Epithelial cell of prostate (primary cell): ENCODE measurements at regions not wholly inside any gene's neighbourhood (a gene's known extent, or its start where the extent isn't known, plus 50 kb on each side); places are given as distances from the start of the nearest gene placed in this dataset.
A peak's percentile ranks its signal among the peaks of the same experiment; 100 is the strongest.
"Not testable (repeated sequence)": the region's sequence is repeated elsewhere in the genome, so short reads cannot be mapped to it uniquely, and the experiment has no call there.

ENCODE experiments used
- DNase-seq: peaks from one replicate; pipeline ENCODE4 v3.0.0-alpha.2; 2011; ENCODE audit warnings: low read depth, low spot score
- H3K27ac ChIP-seq: fragments of 450-650 bp; 2 replicates; pipeline ENCODE4 v1.5.1; 2017; ENCODE audit warnings: mild to moderate bottlenecking

DNA sequence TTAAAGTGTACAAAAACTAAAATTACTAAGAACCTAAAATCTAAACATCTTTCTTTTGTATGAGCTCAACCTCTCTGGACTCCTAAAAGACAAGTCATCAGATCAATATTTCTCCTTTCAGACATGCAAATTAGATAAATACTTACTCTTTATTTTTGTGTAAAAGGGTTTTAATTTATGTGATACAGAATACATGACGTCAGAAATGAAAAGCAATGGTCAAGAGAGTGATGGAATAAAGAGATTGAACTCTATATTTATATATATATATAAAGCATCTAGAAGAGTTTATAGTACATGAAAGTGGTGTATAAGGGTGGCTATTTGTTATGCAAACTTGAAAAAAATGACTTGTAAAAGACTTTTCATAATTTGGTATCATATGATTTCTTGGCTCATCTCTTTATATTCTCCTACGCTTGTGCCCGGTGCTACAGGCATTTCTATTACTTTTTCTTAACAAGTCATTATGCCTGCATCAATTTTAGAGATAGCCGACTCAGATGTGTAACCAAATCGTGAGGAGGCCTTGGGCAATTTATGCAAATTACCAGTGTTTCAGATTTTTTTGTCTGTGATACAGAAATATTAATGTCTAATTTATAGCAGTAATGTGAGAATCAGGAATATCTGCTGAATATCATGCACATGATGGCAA lies 186.0 kb upstream of the OLFM3 start:
- no peak for DNase-seq

DNA sequence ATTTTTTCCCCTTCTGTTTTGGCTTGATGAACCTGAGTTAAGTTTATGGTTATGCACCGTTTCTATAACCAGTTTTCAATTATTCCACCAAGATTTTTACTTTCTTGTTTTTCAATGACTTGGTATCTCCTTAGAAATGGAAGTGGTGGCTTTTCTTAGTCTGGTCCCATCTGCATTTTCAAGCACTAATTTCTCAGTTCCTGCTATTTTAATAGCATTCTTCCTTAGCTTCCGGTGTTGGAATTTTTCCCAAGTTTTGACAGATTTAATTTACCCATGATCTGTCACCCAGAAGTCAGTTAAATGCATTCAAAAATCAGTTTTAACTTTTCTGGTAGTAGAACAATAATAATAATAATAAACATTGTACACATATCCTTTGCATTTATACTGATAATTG lies 184.6 kb upstream of the OLFM3 start:
- no peak for DNase-seq
- no peak overlapping the region for H3K27ac ChIP-seq

More for the DNA sequence above, 186.0 kb upstream of the OLFM3 start:
- no peak overlapping the region for H3K27ac ChIP-seq

DNA sequence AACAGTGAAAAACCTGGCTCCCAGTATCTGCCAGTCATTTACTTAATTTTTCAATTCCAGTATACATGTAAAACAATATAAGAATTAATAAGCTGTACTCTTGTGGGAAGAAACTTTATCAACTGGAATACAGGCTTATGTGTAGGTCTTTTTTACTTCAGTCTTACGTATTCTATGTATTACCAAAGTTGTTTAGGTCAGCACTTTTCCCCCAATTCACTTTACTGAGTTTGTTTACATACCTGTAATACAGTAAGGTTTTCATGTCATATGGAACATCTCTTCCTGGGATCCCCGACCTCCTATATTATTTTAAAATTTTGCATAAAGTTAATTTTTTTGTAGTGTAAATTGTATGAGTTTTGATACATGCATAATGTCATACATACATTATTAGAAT lies 181.8 kb upstream of the OLFM3 start:
- no peak for DNase-seq
- H3K27ac ChIP-seq = no peak overlapping the region

DNA sequence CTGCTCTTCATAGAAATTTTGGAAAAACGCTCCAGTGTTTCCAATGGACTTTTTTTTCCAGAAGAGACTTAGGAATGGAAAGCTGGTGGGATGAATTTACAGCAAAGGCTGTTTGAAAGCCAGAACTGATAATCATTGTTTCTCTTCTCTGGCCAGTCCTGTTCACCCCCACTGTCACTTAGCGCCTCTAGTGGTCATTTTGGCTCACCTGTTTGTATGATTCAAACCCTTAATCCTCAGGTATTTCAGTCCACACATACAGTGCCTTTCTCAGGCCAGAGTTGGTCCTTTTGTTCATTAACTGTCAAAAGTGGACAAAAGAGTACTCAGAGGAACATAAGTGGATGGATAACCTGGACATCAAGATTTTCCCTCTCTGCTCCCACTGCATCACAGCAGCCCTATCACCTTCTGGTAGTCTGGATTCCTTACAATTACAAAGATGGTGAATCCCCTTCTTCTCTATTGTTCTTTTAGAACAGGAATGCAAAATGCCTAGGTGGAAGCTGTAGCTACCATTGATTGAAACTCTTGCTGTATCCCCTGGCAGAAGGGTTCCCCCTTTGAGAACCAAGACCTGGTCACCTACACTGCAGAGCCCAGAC lies 177.6 kb upstream of the OLFM3 start:
- H3K27ac ChIP-seq = no peak overlapping the region
- DNase-seq = no peak

DNA sequence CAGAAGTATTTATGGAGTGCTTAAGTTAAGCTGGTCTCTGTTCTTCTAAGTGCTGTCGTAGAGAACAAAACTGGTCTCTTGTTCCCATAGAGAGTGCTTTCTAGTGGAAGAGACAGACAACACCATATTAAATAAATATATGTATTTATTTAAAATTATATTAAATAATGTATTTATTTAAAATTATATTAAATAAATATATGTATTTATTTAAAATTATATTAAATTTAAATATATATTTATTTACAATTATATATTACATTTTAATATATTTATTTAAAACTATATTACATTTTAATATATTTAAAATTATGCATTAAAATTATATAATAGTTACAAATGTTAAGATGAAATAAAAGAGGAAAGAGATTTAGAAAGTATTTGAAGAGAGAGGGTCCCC lies 175.5 kb upstream of the OLFM3 start:
- no peak overlapping the region for H3K27ac ChIP-seq
- no peak for DNase-seq

DNA sequence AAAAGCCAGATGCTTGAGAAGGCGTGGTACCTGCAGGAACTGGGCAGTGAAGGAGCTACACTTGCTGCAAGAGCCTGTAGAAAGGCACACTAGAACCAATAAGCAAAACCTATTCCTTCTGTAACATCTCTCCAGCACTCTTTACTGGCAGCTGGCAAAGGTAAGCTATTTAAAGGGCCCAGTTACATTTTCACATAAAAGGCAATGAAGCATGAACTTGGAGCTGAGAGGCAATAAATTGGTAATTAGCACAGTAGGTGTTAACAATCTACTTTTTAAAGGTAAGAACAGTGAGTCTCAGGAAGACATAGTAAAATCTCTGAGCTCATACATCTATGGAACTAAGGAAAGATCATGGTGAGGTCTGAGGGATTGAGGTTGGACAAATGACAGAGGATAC lies 167.1 kb upstream of the OLFM3 start:
- DNase-seq = no peak
- no peak overlapping the region for H3K27ac ChIP-seq

DNA sequence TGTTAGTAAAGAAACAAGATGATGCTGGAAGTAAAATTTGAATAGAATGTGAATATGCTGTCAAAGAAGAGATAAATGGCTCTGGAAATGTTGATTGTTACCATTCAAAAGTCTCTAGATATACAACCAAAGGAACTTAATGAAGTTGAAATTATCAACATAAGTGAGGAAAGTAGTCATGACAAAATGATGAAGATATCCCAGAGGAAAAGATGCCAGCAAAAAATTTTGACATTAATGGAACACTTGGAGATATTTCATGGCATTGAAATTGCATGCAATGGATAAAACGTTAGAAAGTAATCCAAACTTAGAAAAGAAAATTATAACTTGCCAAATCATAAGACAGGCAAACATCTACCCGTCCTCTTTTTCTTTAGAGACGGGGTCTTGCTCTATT lies 154.5 kb upstream of the OLFM3 start:
- H3K27ac ChIP-seq = no peak overlapping the region
- no peak for DNase-seq

DNA sequence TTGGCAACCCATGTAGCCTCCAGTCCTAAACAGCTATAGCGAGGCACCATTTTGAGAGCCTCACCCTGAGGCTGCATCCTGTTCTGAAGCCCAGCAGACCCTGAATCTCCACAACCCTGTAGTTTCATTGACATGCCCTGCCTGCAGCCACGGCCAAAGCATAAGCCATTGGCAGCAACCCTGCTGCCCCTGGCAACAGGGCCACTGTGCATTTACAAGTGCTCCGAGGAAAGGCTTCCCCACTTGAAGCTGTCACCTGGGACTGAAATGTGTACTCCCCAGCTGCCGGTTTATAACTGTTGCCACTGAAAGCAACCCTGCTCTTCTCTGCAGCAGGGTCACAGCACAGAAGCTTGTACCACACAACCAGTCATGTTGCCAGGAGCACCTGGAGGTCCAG lies 124.2 kb upstream of the OLFM3 start:
- DNase-seq = no peak
- no peak overlapping the region for H3K27ac ChIP-seq

DNA sequence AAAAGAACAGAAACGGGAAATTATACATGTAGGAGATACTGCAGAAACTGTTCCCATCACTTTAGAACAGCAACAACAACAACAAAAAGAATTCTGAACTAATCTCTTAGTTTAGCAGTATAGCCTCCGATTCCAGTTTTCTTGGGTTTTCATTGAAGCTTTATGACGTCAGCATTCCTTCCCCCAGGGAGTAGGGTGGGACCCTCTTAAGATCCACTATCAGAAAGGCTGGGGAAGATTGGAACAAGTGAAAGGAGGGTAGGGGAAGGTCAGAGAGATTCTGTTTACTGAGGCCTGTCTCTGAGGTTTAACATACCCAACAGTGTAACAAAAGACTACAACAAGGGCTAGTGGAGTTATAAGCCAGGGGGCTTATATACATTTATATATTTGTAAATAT lies 121.4 kb upstream of the OLFM3 start:
- DNase-seq = no peak
- H3K27ac ChIP-seq = no peak overlapping the region

DNA sequence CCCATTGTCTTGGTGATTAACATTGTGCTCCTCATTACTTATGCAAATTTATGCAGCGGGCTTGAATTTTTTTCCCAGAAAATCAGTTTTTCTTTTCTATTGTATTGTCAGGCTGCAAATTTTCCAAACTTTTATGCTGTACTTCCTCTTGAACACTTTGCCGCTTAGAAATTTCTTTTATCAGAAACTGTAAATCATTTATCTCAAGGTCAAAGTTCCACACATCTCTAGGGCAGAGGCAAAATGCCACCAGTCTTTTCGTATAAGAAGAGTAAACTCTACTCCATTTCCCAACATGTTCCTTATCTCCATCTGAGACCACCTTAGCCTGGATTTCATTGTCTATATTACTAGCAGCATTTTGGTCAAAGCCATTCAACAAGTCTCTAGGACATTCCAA lies 113.9 kb upstream of the OLFM3 start:
- no peak overlapping the region for H3K27ac ChIP-seq
- DNase-seq = no peak

DNA sequence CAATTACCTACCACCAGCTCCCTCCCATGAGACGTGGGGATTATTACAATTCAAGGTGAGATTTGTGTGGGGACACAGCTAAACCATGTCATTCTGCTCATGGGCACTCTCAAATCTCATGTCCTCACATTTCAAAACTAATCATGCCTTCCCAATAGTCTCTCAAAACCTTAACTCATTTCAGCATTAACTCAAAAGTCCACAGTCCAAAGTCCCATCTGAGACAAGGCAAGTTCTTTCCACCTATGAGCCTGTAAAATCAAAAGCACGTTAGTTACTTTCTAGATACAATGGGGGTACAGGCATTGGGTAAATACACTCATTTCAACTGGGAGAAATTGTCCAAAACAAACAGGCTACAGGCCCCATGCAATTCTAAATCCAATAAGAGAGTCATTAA lies 112.8 kb upstream of the OLFM3 start:
- not testable (repeated sequence) for DNase-seq, H3K27ac ChIP-seq

DNA sequence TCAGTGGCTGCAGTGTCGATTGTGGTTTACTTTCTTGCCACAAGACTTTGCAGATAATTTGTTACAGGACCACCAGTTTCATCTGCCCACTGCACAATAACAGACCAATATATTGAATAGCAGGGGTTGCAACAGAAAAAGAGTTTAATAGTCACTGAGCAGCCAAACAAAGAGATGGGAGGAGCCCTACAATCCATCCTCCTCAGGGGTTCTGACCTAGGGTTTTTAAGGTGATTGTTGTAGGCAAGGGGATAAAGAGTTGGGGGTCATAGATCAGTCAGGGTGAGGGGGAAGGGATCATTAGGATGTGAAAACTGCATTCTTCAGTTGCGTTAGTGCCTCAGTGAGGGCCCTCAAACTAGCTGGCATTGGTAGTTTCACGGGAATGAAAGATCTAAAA lies 110.7 kb upstream of the OLFM3 start:
- no peak overlapping the region for H3K27ac ChIP-seq
- DNase-seq = no peak

DNA sequence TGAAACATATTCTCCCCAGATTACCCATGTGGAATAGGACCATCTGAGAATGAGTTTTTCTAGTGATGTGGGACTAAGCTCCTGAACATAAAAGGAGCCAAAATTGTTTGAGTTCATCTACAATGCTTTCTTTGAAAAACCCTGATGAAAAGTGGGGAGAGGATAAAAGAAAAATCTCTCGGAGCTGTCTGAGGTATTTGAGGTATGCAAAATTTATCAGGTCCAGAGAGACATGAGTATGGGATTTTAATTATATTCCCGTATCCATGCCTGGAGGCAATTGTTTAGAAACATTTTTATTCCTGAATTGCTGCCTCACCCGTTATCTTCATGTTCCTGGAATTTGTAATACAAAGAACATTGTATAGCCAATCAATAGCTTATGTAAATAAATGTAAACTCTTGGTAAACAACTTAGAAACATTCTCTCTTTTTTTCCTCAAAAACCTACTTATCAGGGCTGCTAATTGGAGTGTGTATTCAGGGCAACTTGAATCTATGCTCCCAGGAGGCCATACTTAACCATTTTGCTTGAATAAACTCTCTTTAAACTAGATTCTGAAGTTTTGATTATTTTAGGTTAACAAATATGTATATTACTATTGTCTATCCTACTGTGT lies 109.3 kb upstream of the OLFM3 start:
- no peak overlapping the region for H3K27ac ChIP-seq
- no peak for DNase-seq

DNA sequence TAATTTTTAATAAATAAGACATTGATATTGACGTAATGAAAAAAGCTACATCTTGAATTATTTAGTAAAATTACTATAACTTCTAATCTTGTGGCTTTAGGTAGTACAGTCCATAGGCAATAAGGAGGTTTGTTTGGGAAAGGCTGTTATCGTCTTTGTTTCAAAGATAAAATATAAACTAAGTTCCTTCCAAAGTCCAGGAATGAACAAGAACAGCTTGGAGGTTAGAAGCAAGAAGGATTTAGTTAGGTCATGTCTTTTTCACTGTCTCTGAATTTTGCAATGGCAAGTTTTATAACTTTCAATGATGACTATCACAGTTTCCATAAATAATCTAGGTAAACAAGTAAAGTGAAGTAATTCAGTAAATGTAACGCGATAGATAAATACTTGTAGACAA lies 106.9 kb upstream of the OLFM3 start:
- H3K27ac ChIP-seq = no peak overlapping the region
- no peak for DNase-seq

DNA sequence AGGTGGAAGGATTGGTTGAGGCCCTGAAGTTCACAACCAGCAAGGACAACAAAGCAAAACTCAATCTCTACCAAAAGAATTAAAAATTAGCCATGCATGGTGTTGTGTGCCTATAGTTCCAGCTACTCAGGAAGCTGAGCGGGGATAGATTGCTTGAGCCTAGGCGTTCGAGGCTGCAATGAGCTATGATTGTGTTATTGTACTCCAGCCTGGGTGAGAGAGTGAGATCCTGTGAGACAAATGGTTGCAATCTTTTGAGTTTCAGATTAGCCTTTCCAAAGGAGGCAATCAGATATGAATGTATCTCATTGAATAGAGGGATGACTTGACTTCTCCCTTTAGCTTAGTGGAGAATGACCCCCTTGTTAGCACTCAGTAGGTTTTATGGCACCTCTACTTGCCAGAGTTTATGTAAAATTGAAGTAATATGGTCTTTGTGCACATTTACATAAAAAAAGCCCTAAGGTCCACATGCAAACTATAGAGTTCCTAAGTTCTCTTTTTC lies 105.6 kb upstream of the OLFM3 start:
- H3K27ac ChIP-seq = no peak overlapping the region
- DNase-seq = no peak

DNA sequence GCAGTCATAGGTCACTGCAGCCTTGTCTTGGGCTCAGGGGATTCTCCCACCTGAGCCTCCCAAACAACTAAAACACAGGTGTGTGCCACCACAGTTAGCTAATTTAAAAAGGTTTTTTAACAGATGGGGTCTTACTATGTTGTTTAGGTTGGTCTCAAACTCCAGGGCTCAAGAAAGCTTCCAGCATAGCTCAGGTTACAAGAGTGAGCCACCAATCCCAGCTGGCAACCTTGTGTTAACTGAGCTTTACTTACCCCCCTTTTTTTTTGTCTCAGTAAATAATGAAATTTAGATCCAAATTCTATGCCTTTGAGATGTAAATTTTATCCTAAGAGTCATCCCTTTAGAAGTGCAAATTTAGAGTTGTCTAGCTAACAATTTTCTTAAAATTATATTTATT lies 103.9 kb upstream of the OLFM3 start:
- no peak overlapping the region for H3K27ac ChIP-seq
- DNase-seq = no peak

DNA sequence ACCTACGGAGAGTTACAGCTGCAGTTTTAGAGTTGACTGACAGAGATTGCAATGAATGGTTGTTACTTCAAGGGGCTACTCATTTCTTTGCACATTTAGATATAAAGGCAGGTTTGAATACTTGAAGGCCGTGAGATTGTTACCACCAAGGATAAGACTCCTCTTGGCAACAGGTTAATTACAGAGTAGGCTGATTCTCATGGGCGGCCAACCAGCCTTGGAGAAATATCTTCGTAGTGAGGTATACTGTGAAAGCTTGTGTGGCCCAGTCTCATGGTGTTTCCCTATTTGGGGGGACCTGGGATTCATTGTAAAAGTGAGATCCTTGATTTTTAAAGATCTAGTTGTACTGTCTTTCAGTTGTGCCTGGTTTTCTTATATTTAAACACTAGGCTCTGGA lies 103.2 kb upstream of the OLFM3 start:
- H3K27ac ChIP-seq = no peak overlapping the region
- no peak for DNase-seq

DNA sequence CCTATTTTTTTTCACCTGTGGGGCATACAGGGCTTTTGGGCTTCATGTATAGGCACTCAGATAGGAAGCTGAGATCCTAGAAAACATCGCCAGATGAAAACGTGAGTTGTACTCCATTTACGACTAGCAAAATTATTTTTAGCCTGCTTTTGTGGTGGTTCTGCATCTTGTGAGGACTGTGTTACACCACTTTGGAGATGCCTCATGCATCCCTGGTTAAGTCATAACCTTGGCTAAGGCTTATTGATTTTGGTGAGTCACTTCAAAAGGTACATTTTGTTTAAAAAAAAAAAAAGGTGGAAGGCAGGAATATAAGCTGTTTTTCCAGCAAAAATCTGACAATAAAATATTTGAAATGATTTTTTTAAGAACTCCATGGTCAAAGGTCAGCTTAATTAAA lies 101.8 kb upstream of the OLFM3 start:
- DNase-seq = peak; percentile 22

DNA sequence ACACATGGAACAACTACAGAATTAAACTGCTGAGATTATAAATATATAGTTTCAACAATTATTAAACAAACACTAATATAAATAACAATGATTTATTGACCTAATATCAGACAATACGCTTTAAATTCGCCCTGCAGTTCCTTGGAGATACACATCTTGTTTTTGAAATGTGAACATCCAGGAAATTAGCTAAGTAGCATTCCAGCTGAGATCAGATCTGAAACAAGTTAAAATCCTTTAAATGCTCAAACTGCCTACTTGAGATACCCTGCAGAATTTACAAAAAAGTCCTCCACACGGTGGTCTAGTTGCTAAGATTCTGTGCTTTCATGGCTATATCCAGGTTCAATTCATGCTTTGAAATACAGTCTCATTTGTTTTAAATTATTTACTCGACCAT lies 101.4 kb upstream of the OLFM3 start:
- peak overlapping the region; percentile 68 for H3K27ac ChIP-seq
- DNase-seq = no peak

More for the DNA sequence above, 101.8 kb upstream of the OLFM3 start:
- H3K27ac ChIP-seq = peak overlapping the region; percentile 68

DNA sequence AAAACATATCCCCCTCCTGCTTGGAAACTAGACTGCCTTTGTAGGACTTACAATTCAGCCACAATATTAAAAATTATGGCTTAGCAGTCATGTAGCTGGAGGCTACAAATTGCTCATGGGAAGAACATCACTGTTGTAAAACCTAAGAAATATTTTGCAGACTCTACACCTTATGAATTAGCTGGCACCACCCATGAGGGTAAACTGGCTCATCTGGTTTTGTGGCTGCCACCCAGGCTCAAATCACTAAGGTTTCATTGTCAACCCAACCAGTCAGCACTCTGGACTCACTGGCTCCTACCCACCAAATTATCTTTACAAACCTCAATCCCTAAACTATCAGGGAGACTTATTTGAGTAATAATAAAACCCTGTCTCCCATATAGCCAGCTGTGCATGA lies 100.7 kb upstream of the OLFM3 start:
- H3K27ac ChIP-seq = peak overlapping the region; percentile 68
- peak; percentile 72 for DNase-seq

DNA sequence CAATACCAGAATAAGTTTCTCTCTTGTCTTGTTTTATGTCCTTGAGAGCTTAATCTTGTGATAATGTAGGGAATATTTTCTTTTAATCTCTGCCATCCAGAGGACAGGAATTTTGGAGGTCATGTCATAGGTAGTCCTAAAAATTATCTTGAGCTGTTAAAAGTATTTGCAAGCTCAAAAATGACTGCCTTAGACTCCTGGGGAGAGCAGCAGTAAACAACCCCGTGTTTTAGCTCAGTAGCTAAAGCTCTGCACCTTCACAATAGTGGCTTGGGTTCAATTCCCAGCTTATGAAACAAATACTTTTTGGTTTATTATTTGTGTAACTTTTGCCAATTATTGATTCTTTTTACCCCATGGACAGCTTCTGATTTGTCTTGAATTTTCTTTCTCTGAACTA lies 99.4 kb upstream of the OLFM3 start:
- DNase-seq = no peak
- H3K27ac ChIP-seq = no peak overlapping the region

DNA sequence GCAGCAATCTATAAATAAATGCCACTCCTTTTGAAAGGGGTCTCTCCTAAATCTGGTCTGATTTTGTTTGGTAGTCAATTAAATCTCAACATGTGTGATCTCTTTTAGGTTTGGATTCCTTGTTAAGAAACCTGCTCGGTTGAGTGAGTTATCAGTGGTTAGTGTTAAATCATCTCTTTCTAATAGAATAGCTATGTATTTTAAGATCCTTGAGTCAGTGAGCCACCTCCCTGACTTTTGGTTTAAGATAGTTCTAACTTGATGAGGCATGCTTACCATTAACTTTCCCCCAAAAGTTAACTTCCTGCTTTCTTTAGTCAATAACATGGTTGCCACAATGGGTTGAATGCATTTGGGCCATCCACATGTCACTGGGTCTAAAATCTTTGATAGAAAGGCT lies 93.1 kb upstream of the OLFM3 start:
- peak; percentile 22 for DNase-seq
- peak overlapping the region; percentile 89 for H3K27ac ChIP-seq
